HepG2 (cell line): ENCODE measurements at regions not wholly inside any gene's neighbourhood (a gene's known extent, or its start where the extent isn't known, plus 50 kb on each side); places are given as distances from the start of the nearest gene placed in this dataset.

Source experiments
- ATAC-seq: fragments of 200-7000 bp; cut with Tn5 transposase; 3 replicates; pipeline ENCODE4 v1.9.1; 2020; ENCODE audit warnings: mild to moderate bottlenecking, moderate library complexity
- BruUV-seq: library from RNA; stranded (reverse); fragments of 400-500 nt; replicated peaks from 2 replicates; lab custom pipeline; 2021; lab: Mats Ljungman, UMichigan
- CTCF ChIA-PET: fragments of 300-600 bp; formaldehyde crosslinking; extraction: SDS; loops from one replicate; lab custom pipeline; 2021; ENCODE audit warnings: low total read pairs, inconsistent platforms, low intra/inter-chr PET ratio; lab: Yijun Ruan, JAX
- POLR2A ChIA-PET: fragments of 350-600 bp; sonication (Branson Sonifier 250); formaldehyde crosslinking; loops from one replicate; lab custom pipeline; 2020; ENCODE audit warnings: antibody characterized with exemption, inconsistent platforms; lab: Yijun Ruan, JAX
- DNase-seq: peaks from one replicate; pipeline ENCODE4 v3.0.0-alpha.2; 2015; ENCODE audit warnings: low spot score
- FAIRE-seq: peaks from 3 replicates; lab custom pipeline; 2011; peaks lifted over from hg19 to GRCh38; lab: Jason Lieb, UNC
- H2AFZ ChIP-seq: one replicate; pipeline ENCODE4 v1.6.1; 2011; ENCODE audit warnings: low read length, inconsistent platforms
- H3K27ac ChIP-seq: fragments of 300-600 bp; 3 replicates; pipeline ENCODE4 v1.8.0; 2011; ENCODE audit warnings: mixed run types, mild to moderate bottlenecking, mixed read lengths, low read length, inconsistent platforms; ENCODE audit not compliant: insufficient read depth; ENCODE audit errors: extremely low read length
- H3K27me3 ChIP-seq, 2 experiments: fragments of 200-600 bp in 1 of 2; 2 replicates in 1 of 2; 3 replicates in 1 of 2; pipeline versions ENCODE4 v1.6.0 to v1.8.0; 2011; ENCODE audit warnings: low read length in 2 of 2, mild to moderate bottlenecking in 2 of 2, moderate library complexity in 2 of 2, inconsistent platforms in 1 of 2; ENCODE audit not compliant: insufficient read depth in 2 of 2, control insufficient read depth in 1 of 2
- H3K36me3 ChIP-seq, 2 experiments: fragments of 200-600 bp in 1 of 2; replicated peaks in 1 of 2; 2 replicates in 1 of 2; 3 replicates in 1 of 2; pipeline versions ENCODE4 v1.5.1 to v1.8.0; 2011; ENCODE audit warnings: low read length in 2 of 2, inconsistent platforms in 1 of 2; ENCODE audit not compliant: insufficient read depth in 2 of 2, control insufficient read depth in 1 of 2
- H3K4me1 ChIP-seq: 2 replicates; pipeline ENCODE4 v1.5.1; 2012; ENCODE audit warnings: low read length, inconsistent platforms; ENCODE audit not compliant: insufficient read depth
- H3K4me2 ChIP-seq: 2 replicates; pipeline ENCODE4 v1.6.0; 2011; ENCODE audit warnings: low read depth, low read length, inconsistent platforms
- H3K4me3 ChIP-seq, 3 experiments: fragments of 200-600 bp in 1 of 3; sonication (generic), shearing (Covaris generic) in 1 of 3; replicated peaks in 1 of 3; 2 replicates each; pipeline ENCODE4 v1.5.1; 2011 to 2016; ENCODE audit warnings: low read length in 3 of 3, inconsistent platforms in 2 of 3, low read depth in 2 of 3, mild to moderate bottlenecking in 2 of 3, control low read depth in 1 of 3, mixed read lengths in 1 of 3; ENCODE audit not compliant: insufficient read depth in 1 of 3
- H3K79me2 ChIP-seq: one replicate; pipeline ENCODE4 v1.6.1; 2011; ENCODE audit warnings: low read length, inconsistent platforms; ENCODE audit not compliant: insufficient read depth
- H3K9ac ChIP-seq: 2 replicates; pipeline ENCODE4 v1.6.0; 2011; ENCODE audit warnings: mild to moderate bottlenecking, low read depth, low read length, inconsistent platforms; ENCODE audit not compliant: insufficient read depth
- H3K9me3 ChIP-seq: 2 replicates; pipeline ENCODE4 v1.5.1; 2012; ENCODE audit warnings: mild to moderate bottlenecking, low read length
- H4K20me1 ChIP-seq: 2 replicates; pipeline ENCODE4 v1.6.0; 2011; ENCODE audit warnings: inconsistent platforms, mild to moderate bottlenecking, low read length, moderate library complexity; ENCODE audit not compliant: insufficient read depth
- AGO1 ChIP-seq: fragments of 200-400 bp; formaldehyde crosslinking; IDR thresholded peaks from 2 replicates; pipeline ENCODE4 v1.6.1; 2017; ENCODE audit warnings: mild to moderate bottlenecking, low read depth, low read length, moderate library complexity; ENCODE audit not compliant: poor library complexity, severe bottlenecking
- ASH2L ChIP-seq: fragments of 300-600, 200-600 bp; sonication (generic); IDR thresholded peaks from 2 replicates; pipeline ENCODE4 v1.7.0; 2017; ENCODE audit warnings: low read depth, mild to moderate bottlenecking, moderate library complexity, mixed read lengths, low read length; ENCODE audit not compliant: insufficient read length
- KDM3A ChIP-seq: IDR thresholded peaks from 2 replicates; pipeline ENCODE4 v1.6.1; 2018; ENCODE audit warnings: low read depth, missing compliant biosample characterization
- NONO ChIP-seq, 2 experiments: fragments of 450-650 bp in 1 of 2; sonication (generic) in 1 of 2; formaldehyde crosslinking in 1 of 2; IDR thresholded peaks in 1 of 2; conservative IDR thresholded peaks in 1 of 2; 2 replicates each; pipeline versions ENCODE4 v1.6.1 to v1.8.0; 2017 to 2022; ENCODE audit warnings: mild to moderate bottlenecking in 1 of 2, missing genetic modification reagents in 1 of 2, moderate library complexity in 1 of 2
- ONECUT2 ChIP-seq: sonication (generic); formaldehyde crosslinking; IDR thresholded peaks from 2 replicates; pipeline ENCODE4 v1.4.0; 2020; ENCODE audit warnings: missing genetic modification reagents
- PAF1 ChIP-seq: IDR thresholded peaks from 2 replicates; pipeline ENCODE4 v1.6.1; 2016; ENCODE audit warnings: missing genetic modification reagents, missing compliant biosample characterization
- PHF5A ChIP-seq: IDR thresholded peaks from one replicate; pipeline ENCODE4 v1.6.1; 2018; ENCODE audit warnings: low read depth, missing genetic modification reagents; ENCODE audit not compliant: unreplicated experiment
- PITX1 ChIP-seq: sonication (generic); formaldehyde crosslinking; IDR thresholded peaks from 2 replicates; pipeline ENCODE4 v1.5.1; 2020; ENCODE audit warnings: mild to moderate bottlenecking, missing genetic modification reagents
- ZNF740 ChIP-seq: sonication (generic); formaldehyde crosslinking; IDR thresholded peaks from 2 replicates; pipeline ENCODE4 v1.4.0; 2020; ENCODE audit warnings: missing genetic modification reagents
- ZNF780A ChIP-seq: sonication (generic); formaldehyde crosslinking; IDR thresholded peaks from 2 replicates; pipeline ENCODE4 v1.8.0; 2022; ENCODE audit warnings: mild to moderate bottlenecking, missing genetic modification reagents, moderate library complexity
- ZSCAN20 ChIP-seq: sonication (generic); formaldehyde crosslinking; IDR thresholded peaks from 2 replicates; pipeline ENCODE4 v1.4.0; 2020; ENCODE audit warnings: missing genetic modification reagents, mild to moderate bottlenecking, borderline replicate concordance
- WGBS: methylation state at CpG from one replicate; pipeline ENCODE4 v1.1.6; 2017; ENCODE audit warnings: low lambda C conversion rate; 5-methylcytosine and 5-hydroxymethylcytosine counted together
- in situ Hi-C: cut with HindIII; loops from 2 replicates; pipeline ENCODE4 v1.10.0; 2017; ENCODE audit warnings: low pct_unique_long_range_greater_than_20kb; ENCODE audit not compliant: extremely low pct_ligation_motif_present
- intact Hi-C: fragments of 100-400 bp; cut with micrococcal nuclease; formaldehyde crosslinking; loops from one replicate; pipeline ENCODE4 v1.10.0; 2022; ENCODE audit not compliant: unreplicated experiment
- TF ChIP-seq, protein P1 (sequence below), 2 experiments: fragments of 450-650 bp in 1 of 2; sonication (generic) in 1 of 2; formaldehyde crosslinking in 1 of 2; IDR thresholded peaks; 2 replicates each; pipeline versions ENCODE4 v1.6.1 to v1.8.0; 2016 to 2022; ENCODE audit warnings: antibody characterized with exemption in 1 of 2, mild to moderate bottlenecking in 1 of 2, missing genetic modification reagents in 1 of 2

DNA sequence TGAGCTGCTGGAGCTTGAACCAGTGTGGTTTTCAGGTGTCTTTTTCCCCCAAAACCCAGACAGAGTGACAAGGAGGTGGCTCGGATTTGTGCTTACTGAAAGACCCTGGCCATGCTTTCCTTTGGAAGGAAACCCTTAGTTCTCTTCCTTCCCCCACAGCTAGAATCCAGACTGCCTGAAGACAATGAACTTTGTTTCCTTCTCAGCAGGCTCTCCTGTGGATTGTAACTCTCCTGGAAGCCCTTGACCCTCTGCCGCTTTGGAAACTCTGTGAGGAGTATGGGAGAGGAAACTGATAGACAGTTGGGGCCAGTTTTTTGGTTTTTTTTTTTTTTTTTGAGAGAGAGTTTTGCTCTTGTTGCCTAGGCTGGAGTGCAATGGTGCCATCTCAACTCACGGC, 62.1 kb upstream of the SESN3 start:
- Histone ChIP-seq H2AFZ (no peak overlapping the region), H3K36me3 (no peaks in the 10 kb centered on the region), H4K20me1 (no peaks in the 10 kb centered on the region), H3K4me2 (no peak overlapping the region), H3K79me2 (no peaks in the 10 kb centered on the region), H3K9me3 (no peaks in the 10 kb centered on the region), H3K27ac (no peak overlapping the region), H3K27me3 (peaks cover 0 to 4% of the 10 kb centered on the region in 2 experiments; a peak in 1 of 5 replicates), H3K9ac (no peak overlapping the region), H3K4me1 (no peaks in the 10 kb centered on the region), H3K4me3 (no peak overlapping the region)
- FAIRE-seq (no peak), ATAC-seq (no peak), DNase-seq (no peak)
- intact Hi-C loops, result no loop called here
- ChIA-PET CTCF (no interaction called here), POLR2A (no interaction called here)
- in situ Hi-C loops, result no loop called here
- 64% methylated on average over 3 of the region's 3 CpGs for WGBS
- TF ChIP-seq NONO (IDR thresholded peaks at IDR 0.05) (no peak), NONO (CRISPR knock-in tag; conservative IDR thresholded peaks at IDR 0.05) (no peak), ASH2L (no peak), PITX1 (CRISPR knock-in tag) (no peak), KDM3A (CRISPR knock-in tag) (no peak), ONECUT2 (no peak), ZSCAN20 (CRISPR knock-in tag) (no peak), ZNF780A (CRISPR knock-in tag) (no peak), AGO1 (no peak), ZNF740 (CRISPR knock-in tag) (no peak), PHF5A (CRISPR knock-in tag) (no peak), PAF1 (CRISPR knock-in tag) (no peak)
- TF ChIP-seq, protein P1, sequence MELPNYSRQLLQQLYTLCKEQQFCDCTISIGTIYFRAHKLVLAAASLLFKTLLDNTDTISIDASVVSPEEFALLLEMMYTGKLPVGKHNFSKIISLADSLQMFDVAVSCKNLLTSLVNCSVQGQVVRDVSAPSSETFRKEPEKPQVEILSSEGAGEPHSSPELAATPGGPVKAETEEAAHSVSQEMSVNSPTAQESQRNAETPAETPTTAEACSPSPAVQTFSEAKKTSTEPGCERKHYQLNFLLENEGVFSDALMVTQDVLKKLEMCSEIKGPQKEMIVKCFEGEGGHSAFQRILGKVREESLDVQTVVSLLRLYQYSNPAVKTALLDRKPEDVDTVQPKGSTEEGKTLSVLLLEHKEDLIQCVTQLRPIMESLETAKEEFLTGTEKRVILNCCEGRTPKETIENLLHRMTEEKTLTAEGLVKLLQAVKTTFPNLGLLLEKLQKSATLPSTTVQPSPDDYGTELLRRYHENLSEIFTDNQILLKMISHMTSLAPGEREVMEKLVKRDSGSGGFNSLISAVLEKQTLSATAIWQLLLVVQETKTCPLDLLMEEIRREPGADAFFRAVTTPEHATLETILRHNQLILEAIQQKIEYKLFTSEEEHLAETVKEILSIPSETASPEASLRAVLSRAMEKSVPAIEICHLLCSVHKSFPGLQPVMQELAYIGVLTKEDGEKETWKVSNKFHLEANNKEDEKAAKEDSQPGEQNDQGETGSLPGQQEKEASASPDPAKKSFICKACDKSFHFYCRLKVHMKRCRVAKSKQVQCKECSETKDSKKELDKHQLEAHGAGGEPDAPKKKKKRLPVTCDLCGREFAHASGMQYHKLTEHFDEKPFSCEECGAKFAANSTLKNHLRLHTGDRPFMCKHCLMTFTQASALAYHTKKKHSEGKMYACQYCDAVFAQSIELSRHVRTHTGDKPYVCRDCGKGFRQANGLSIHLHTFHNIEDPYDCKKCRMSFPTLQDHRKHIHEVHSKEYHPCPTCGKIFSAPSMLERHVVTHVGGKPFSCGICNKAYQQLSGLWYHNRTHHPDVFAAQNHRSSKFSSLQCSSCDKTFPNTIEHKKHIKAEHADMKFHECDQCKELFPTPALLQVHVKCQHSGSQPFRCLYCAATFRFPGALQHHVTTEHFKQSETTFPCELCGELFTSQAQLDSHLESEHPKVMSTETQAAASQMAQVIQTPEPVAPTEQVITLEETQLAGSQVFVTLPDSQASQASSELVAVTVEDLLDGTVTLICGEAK (IDR thresholded peaks at IDR 0.05), result no peak
- TF ChIP-seq, protein P1 (CRISPR knock-in tag; IDR thresholded peaks at IDR 0.05), result no peak
- no TSS peak for BruUV-seq
